Chondrocyte (in vitro differentiated cells): ENCODE measurements at regions not wholly inside any gene's neighbourhood (a gene's known extent, or its start where the extent isn't known, plus 50 kb on each side); places are given as distances from the start of the nearest gene placed in this dataset.
"Not testable (repeated sequence)": the region's sequence is repeated elsewhere in the genome, so short reads cannot be mapped to it uniquely, and the experiment has no call there.

Experiments used
- DNase-seq: peaks from one replicate; pipeline ENCODE4 v3.0.0; 2021; ENCODE audit warnings: mixed read lengths, low spot score
- H3K27ac Mint-ChIP-seq: one replicate; pipeline ENCODE4 v1.8.0; 2021; ENCODE audit warnings: mild to moderate bottlenecking, moderate library complexity, mixed read lengths; ENCODE audit not compliant: unreplicated experiment
- H3K27me3 Mint-ChIP-seq: 2 replicates; pipeline ENCODE4 v1.8.0; 2021; ENCODE audit warnings: low read depth, mixed read lengths
- H3K36me3 Mint-ChIP-seq: 2 replicates; pipeline ENCODE4 v1.8.0; 2021; ENCODE audit warnings: low read depth, mixed read lengths
- H3K4me1 Mint-ChIP-seq: 2 replicates; pipeline ENCODE4 v1.8.0; 2021; ENCODE audit warnings: low read depth, mild to moderate bottlenecking, mixed read lengths
- H3K4me3 Mint-ChIP-seq: one replicate; pipeline ENCODE4 v1.8.0; 2021; ENCODE audit warnings: mild to moderate bottlenecking, moderate library complexity, mixed read lengths; ENCODE audit not compliant: unreplicated experiment
- H3K9me3 Mint-ChIP-seq: 2 replicates; pipeline ENCODE4 v1.8.0; 2021; ENCODE audit warnings: low read depth, mixed read lengths
- CTCF ChIP-seq: fragments of 200-600 bp; sonication (generic); IDR thresholded peaks from 2 replicates; pipeline ENCODE4 v1.5.0; 2021; ENCODE audit warnings: antibody characterized with exemption, mild to moderate bottlenecking, moderate library complexity

GRCh38 chr5:125897089-125897488 is 526.1 kb upstream of the GRAMD2B start:
- H3K27me3 Mint-ChIP-seq: no peaks in the 10 kb centered on the region

DNA sequence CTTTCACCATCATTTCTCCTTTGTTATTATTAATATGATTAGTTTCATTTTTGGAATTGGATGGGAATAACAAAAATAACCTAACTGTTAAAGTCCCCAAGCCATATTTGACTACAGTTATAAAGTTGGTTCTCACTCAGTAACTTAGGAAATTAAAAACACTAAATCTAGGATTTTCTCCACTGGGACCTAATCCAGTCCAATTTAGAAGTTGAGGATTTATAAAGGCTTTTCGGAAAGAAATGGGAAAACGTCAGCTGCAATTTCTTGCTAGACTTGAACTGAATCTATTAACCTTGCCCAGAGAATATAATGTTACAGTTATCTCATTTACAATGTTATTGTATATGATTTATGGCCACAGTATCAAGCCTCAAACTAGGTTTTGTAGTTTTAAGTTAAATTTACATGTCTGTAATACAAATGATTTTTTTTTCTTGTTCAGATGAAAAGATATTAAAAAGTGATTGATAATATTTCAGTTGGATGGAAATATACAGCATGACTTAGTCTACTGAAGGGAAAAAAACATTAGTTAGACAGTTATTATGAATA is 524.3 kb upstream of the GRAMD2B start:
- H3K36me3 Mint-ChIP-seq: no peaks in the 10 kb centered on the region
- no peak for TF ChIP-seq CTCF
- H3K27me3 Mint-ChIP-seq: no peaks in the 10 kb centered on the region
- H3K4me3 Mint-ChIP-seq: no peak overlapping the region
- H3K27ac Mint-ChIP-seq: no peak overlapping the region
- no peak for DNase-seq
- H3K4me1 Mint-ChIP-seq: peaks cover 7% of the 10 kb centered on the region
- no peaks in the 10 kb centered on the region for H3K9me3 Mint-ChIP-seq

More at GRCh38 chr5:125897089-125897488, 526.1 kb upstream of the GRAMD2B start:
- H3K9me3 Mint-ChIP-seq: no peaks in the 10 kb centered on the region
- H3K4me1 Mint-ChIP-seq: peaks cover 7% of the 10 kb centered on the region
- no peak for DNase-seq
- TF ChIP-seq CTCF: no peak
- H3K36me3 Mint-ChIP-seq: no peaks in the 10 kb centered on the region
- no peak overlapping the region for H3K4me3 Mint-ChIP-seq
- no peak overlapping the region for H3K27ac Mint-ChIP-seq

DNA sequence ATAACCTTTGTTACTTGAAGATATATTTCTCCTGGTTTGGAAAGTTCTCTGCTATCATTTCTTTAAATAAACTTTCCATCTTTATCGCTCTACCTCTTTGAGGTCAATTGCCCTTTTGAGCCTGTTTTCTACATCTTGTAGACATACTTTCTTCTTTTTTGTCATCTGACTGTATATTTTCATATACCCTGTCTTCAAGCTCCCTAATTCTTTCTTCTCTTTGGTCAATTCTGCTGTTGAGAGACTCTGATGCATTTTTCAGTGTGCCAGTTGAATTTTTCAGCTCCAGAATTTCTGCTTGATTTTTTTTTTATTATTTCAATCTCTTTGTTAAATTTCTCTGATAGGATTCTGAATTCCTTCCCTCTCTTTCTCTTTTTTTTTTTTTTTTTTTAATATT is 511.2 kb upstream of the GRAMD2B start:
- Mint-ChIP-seq H3K27me3 (no peaks in the 10 kb centered on the region), H3K4me1 (no peaks in the 10 kb centered on the region), H3K36me3 (peaks cover 10% of the 10 kb centered on the region), H3K27ac (no peak overlapping the region), H3K9me3 (peaks cover 43% of the 10 kb centered on the region), H3K4me3 (no peak overlapping the region)
- DNase-seq: no peak
- TF ChIP-seq CTCF: no peak

GRCh38 chr5:125913200-125913599 is 510.0 kb upstream of the GRAMD2B start:
- H3K27me3 Mint-ChIP-seq: no peaks in the 10 kb centered on the region
- no peak overlapping the region for H3K27ac Mint-ChIP-seq
- H3K36me3 Mint-ChIP-seq: peaks cover 10% of the 10 kb centered on the region
- no peak for TF ChIP-seq CTCF
- H3K9me3 Mint-ChIP-seq: peaks cover 36% of the 10 kb centered on the region
- no peaks in the 10 kb centered on the region for H3K4me1 Mint-ChIP-seq
- no peak overlapping the region for H3K4me3 Mint-ChIP-seq
- no peak for DNase-seq

GRCh38 chr5:125914471-125914870 is 508.7 kb upstream of the GRAMD2B start:
- Mint-ChIP-seq H3K4me1 (no peaks in the 10 kb centered on the region), H3K27me3 (no peaks in the 10 kb centered on the region), H3K36me3 (peaks cover 7% of the 10 kb centered on the region), H3K27ac (no peak overlapping the region), H3K9me3 (peaks cover 25% of the 10 kb centered on the region), H3K4me3 (no peak overlapping the region)
- no peak for TF ChIP-seq CTCF
- no peak for DNase-seq

- not testable (repeated sequence) for H3K4me3 Mint-ChIP-seq, H3K36me3 Mint-ChIP-seq, H3K27ac Mint-ChIP-seq, H3K27me3 Mint-ChIP-seq, DNase-seq, H3K4me1 Mint-ChIP-seq
- H3K9me3 Mint-ChIP-seq: peaks cover 15% of the 10 kb centered on the region
These were observed 499.3 kb upstream of the GRAMD2B start for GRCh38 chr5:125923958-125924357.
